Prostate gland (tissue), 2 donors: ENCODE measurements at regions not wholly inside any gene's neighbourhood (a gene's known extent, or its start where the extent isn't known, plus 50 kb on each side); places are given as distances from the start of the nearest gene placed in this dataset.

Source experiments
- POLR2A ChIP-seq: fragments of 450-650 bp; IDR thresholded peaks from one replicate; pipeline ENCODE4 v1.6.1; 2016; ENCODE audit warnings: antibody characterized with exemption, mild to moderate bottlenecking
- POLR2AphosphoS5 ChIP-seq: sonication (generic); formaldehyde crosslinking; IDR thresholded peaks from one replicate; pipeline ENCODE4 v1.6.1; 2017; ENCODE audit warnings: antibody characterized with exemption
- TF ChIP-seq, protein P1 (sequence below), 4 experiments: fragments of 200-600 bp in 2 of 4; fragments of 450-650 bp in 2 of 4; sonication (generic) in 2 of 4; IDR thresholded peaks; 1 replicate in 3 of 4; 2 replicates in 1 of 4; pipeline ENCODE4 v1.5.1; 2016 to 2019; ENCODE audit warnings: antibody characterized with exemption in 4 of 4, mild to moderate bottlenecking in 2 of 4, moderate library complexity in 2 of 4

DNA sequence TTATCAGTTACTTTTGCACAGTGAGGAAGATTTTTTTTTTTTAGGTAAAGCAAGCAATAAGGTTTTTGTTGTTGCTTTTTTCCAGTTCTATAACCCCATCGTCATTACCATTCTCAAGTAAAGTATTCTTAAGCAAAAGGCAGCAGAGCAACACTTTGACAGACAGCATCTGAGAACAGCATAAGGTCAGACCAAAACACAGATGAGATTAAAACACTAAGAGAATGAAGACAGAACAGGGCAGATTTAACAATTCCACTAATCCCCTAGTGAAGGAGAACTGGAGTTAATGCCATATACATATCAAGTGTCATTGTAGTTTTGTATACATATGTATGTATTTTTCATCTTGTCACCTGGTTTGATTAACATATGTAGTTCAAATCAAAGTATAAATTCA is 290.2 kb downstream of the METTL4 start:
- no peak for TF ChIP-seq POLR2A
- TF ChIP-seq, protein P1, sequence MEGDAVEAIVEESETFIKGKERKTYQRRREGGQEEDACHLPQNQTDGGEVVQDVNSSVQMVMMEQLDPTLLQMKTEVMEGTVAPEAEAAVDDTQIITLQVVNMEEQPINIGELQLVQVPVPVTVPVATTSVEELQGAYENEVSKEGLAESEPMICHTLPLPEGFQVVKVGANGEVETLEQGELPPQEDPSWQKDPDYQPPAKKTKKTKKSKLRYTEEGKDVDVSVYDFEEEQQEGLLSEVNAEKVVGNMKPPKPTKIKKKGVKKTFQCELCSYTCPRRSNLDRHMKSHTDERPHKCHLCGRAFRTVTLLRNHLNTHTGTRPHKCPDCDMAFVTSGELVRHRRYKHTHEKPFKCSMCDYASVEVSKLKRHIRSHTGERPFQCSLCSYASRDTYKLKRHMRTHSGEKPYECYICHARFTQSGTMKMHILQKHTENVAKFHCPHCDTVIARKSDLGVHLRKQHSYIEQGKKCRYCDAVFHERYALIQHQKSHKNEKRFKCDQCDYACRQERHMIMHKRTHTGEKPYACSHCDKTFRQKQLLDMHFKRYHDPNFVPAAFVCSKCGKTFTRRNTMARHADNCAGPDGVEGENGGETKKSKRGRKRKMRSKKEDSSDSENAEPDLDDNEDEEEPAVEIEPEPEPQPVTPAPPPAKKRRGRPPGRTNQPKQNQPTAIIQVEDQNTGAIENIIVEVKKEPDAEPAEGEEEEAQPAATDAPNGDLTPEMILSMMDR (IDR thresholded peaks at IDR 0.05), result no peak
- no peak for TF ChIP-seq POLR2AphosphoS5
